ENCODE measurements at regions not wholly inside any gene's neighbourhood (a gene's known extent, or its start where the extent isn't known, plus 50 kb on each side); places are given as distances from the start of the nearest gene placed in this dataset.
A peak's percentile ranks its signal among the peaks of the same experiment; 100 is the strongest.

DNA sequence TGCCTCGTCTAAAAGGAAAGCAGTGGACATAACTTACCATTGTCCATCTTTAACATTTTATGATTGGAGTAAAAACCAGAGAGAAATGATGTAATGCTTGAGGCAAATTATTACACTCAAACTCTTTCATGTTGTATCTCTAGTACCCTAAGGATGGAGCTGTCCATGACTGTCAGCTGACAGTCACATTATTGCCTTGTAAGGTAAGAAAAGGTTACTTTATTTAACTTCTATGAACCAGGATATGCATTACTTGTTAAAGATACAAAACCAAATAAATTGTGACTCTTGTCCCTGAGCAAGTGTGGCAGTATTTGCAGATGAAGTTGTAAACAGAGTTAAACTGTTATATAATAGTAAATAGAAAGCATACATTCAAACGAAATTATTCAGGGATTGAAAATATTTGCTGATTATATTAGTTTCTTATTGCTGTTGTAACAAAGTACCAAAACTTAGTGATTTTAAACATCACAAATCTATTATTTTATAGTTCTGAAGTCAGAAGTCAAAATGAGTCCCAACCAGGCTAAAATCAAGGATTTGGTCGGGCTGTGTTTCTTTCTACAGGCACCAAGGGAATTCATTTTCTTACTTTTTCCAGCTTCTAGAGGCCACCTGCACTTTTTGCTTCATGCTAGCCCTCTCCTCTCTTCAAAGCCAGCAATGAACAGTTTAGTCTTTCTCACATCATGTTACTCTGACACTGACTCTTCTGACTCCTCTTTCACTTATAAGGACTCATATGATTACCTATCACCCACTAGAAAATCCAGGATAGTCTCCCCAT lies 113.8 kb downstream of the CEP44 start:
- FAIRE-seq = no peak
- TF ChIP-seq, protein P1, sequence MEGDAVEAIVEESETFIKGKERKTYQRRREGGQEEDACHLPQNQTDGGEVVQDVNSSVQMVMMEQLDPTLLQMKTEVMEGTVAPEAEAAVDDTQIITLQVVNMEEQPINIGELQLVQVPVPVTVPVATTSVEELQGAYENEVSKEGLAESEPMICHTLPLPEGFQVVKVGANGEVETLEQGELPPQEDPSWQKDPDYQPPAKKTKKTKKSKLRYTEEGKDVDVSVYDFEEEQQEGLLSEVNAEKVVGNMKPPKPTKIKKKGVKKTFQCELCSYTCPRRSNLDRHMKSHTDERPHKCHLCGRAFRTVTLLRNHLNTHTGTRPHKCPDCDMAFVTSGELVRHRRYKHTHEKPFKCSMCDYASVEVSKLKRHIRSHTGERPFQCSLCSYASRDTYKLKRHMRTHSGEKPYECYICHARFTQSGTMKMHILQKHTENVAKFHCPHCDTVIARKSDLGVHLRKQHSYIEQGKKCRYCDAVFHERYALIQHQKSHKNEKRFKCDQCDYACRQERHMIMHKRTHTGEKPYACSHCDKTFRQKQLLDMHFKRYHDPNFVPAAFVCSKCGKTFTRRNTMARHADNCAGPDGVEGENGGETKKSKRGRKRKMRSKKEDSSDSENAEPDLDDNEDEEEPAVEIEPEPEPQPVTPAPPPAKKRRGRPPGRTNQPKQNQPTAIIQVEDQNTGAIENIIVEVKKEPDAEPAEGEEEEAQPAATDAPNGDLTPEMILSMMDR (IDR thresholded peaks at IDR 0.05; ENCODE audit: insufficient read depth, low read length, severe bottlenecking) = no peak
- no peaks in the 10 kb centered on the region for H3K27me3 ChIP-seq (ENCODE audit: control insufficient read depth, insufficient read depth, low read length)
- DNase-seq (ENCODE audit: low read depth) = no peak
- H3K4me3 ChIP-seq (ENCODE audit: low read depth, low read length) = no peak overlapping the region
- no peaks in the 10 kb centered on the region for H3K36me3 ChIP-seq (ENCODE audit: control insufficient read depth, insufficient read depth, low read length)

DNA sequence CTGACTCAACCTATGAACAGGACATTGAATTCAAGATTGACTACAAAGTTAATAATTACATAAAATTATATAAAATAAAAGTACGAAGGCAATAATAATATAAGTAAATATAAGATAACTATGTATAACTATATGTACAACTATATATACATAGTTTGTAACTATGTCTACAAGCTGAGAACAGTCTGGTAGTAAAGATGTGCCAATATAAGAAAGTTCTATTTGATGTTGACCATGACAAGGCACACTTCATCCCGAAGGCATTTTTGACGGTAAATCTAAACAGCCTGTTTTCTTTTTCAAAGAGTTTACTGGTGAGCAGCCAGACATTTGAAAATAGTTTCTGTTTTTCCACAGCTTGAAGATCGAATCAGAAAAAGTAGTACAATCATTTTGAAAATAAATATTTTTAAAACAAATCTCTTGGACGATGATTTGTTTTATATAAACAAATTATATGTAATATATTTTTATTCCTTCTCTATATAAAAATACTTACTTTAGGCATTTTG lies 112.9 kb downstream of the CEP44 start:
- TF ChIP-seq, protein P1 (IDR thresholded peaks at IDR 0.05; ENCODE audit: insufficient read depth, low read length, severe bottlenecking) = no peak
- FAIRE-seq (no peak), DNase-seq (ENCODE audit: low read depth) (no peak)
- Histone ChIP-seq H3K27me3 (ENCODE audit: control insufficient read depth, insufficient read depth, low read length) (no peaks in the 10 kb centered on the region), H3K36me3 (ENCODE audit: control insufficient read depth, insufficient read depth, low read length) (no peaks in the 10 kb centered on the region), H3K4me3 (ENCODE audit: low read depth, low read length) (no peak overlapping the region)

DNA sequence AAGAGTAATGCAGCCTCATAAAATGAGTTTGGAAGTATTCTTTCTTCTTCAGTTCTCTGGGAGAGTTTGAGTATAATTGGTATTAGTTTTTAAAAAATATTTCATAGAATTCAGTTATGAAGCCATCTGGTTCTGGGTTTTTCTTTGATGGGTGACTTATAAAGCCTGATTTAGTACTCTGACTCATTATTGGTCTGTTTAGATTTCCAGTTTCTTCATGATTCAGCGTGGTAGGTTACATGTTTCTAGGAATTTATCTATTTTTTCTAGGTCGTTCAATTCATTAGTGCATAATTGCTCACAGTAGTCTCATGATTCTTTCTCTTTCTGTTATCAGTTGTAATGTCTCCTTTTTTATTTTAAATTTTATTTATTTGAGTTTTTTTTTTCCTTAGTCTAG lies 111.2 kb downstream of the CEP44 start:
- H3K27me3 ChIP-seq (ENCODE audit: control insufficient read depth, insufficient read depth, low read length) = no peaks in the 10 kb centered on the region
- H3K4me3 ChIP-seq (ENCODE audit: low read depth, low read length) = no peak overlapping the region
- TF ChIP-seq, protein P1 (IDR thresholded peaks at IDR 0.05; ENCODE audit: insufficient read depth, low read length, severe bottlenecking) = no peak
- no peaks in the 10 kb centered on the region for H3K36me3 ChIP-seq (ENCODE audit: control insufficient read depth, insufficient read depth, low read length)
- FAIRE-seq (no peak), DNase-seq (ENCODE audit: low read depth) (peak; percentile 88)

DNA sequence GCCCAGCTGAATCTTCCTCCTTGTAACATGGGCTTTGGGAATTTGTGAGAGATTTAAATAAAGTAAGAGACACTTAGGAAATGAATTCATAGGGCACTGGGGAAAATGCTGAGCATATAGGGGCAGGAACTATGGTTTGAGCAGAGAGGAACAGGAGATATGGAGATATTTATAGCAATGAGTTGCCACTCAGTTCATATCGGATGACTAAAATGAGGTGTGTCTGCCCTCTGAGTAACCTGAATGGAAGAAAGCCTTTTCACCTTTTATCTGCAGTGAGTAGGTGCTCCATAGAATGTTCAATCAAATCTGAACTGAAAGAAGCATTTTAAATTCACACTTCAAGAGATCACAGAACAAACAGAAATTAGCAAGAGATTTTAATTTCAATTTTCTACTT lies 105.7 kb downstream of the CEP44 start:
- FAIRE-seq (no peak), DNase-seq (ENCODE audit: low read depth) (peak; percentile 72)
- H3K4me3 ChIP-seq (ENCODE audit: low read depth, low read length) = no peak overlapping the region
- H3K36me3 ChIP-seq (ENCODE audit: control insufficient read depth, insufficient read depth, low read length) = no peaks in the 10 kb centered on the region
- TF ChIP-seq, protein P1 (IDR thresholded peaks at IDR 0.05; ENCODE audit: insufficient read depth, low read length, severe bottlenecking) = no peak
- H3K27me3 ChIP-seq (ENCODE audit: control insufficient read depth, insufficient read depth, low read length) = no peaks in the 10 kb centered on the region

DNA sequence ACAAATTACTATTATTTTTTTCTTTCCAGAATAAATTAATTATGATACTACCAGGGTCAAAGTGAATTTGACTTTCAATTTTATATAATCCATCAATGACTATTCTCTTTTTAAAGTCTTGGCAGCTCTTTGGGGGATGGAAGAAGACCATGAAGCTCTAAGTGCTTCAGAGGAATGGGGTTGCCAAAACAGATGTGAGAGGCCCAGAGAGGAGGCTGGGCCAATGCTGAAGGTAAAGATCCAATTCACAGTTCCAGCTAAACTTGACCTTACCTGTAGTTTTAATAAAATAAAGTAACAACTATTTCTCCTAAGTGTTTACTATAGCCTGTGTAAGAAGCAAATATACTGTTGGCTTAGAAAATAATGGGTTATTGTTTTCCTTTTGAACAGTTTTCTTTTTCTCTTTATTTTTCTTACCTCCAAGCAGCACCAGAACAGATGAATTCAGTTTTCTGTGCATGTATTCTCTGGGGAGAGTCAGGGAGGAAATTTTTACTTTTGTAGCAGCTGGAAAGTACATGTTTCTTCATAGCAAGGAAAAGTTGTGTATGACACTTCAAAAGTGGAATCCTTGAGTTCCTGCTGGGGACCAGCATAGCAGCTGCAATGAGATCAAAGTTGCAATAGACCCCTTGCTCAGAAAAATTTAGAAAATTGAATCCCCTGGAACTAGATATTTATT lies 104.9 kb downstream of the CEP44 start:
- no peak for DNase-seq (ENCODE audit: low read depth)
- TF ChIP-seq, protein P1 (IDR thresholded peaks at IDR 0.05; ENCODE audit: insufficient read depth, low read length, severe bottlenecking) = no peak
- Histone ChIP-seq H3K4me3 (ENCODE audit: low read depth, low read length) (no peak overlapping the region), H3K36me3 (ENCODE audit: control insufficient read depth, insufficient read depth, low read length) (no peaks in the 10 kb centered on the region), H3K27me3 (ENCODE audit: control insufficient read depth, insufficient read depth, low read length) (no peaks in the 10 kb centered on the region)
- no peak for FAIRE-seq

Data from bronchial epithelial cell (primary cell).